CD4-positive, CD25-positive, alpha-beta regulatory T cell (primary cell): ENCODE measurements at regions not wholly inside any gene's neighbourhood (a gene's known extent, or its start where the extent isn't known, plus 50 kb on each side); places are given as distances from the start of the nearest gene placed in this dataset.

ENCODE experiments used
- ATAC-seq, 2 donors: fragments of 150-1000 bp; cut with Tn5 transposase; one replicate each; pipeline ENCODE4 v1.10.0; 2021; ENCODE audit warnings: low read depth in 2 of 2, moderate number of reproducible peaks in 2 of 2, moderate library complexity in 1 of 2
- DNase-seq, 3 donors: peaks; one replicate each; pipeline versions ENCODE4 v3.0.0 to v3.0.0-alpha.2; 2012 to 2022; ENCODE audit warnings: mixed read lengths in 1 of 3
- H3K27ac ChIP-seq: one replicate; pipeline ENCODE4 v1.7.0; 2013; ENCODE audit warnings: mild to moderate bottlenecking, low read length; ENCODE audit not compliant: insufficient read depth, poor library complexity, severe bottlenecking
- H3K27me3 ChIP-seq: one replicate; pipeline ENCODE4 v1.7.0; 2013; ENCODE audit warnings: low read length; ENCODE audit not compliant: control insufficient read depth, insufficient read depth
- H3K36me3 ChIP-seq: one replicate; pipeline ENCODE4 v1.7.0; 2013; ENCODE audit warnings: mild to moderate bottlenecking, low read length, moderate library complexity; ENCODE audit not compliant: control insufficient read depth, insufficient read depth
- H3K4me1 ChIP-seq: 2 replicates; pipeline ENCODE4 v1.7.0; 2013; ENCODE audit warnings: mild to moderate bottlenecking, low read length; ENCODE audit not compliant: insufficient read depth, control insufficient read depth, poor library complexity, severe bottlenecking
- H3K4me3 ChIP-seq: one replicate; pipeline ENCODE4 v1.7.0; 2013; ENCODE audit warnings: low read depth, mild to moderate bottlenecking, low read length, moderate library complexity
- H3K9me3 ChIP-seq, 2 experiments: 1 replicate in 1 of 2; 2 replicates in 1 of 2; pipeline ENCODE4 v1.7.0; 2013; ENCODE audit warnings: low read length in 2 of 2, mild to moderate bottlenecking in 1 of 2, moderate library complexity in 1 of 2; ENCODE audit not compliant: control insufficient read depth in 2 of 2
- H3K27ac Mint-ChIP-seq, 3 donors: one replicate each; pipeline ENCODE4 v1.8.0; 2020 to 2022; ENCODE audit warnings: mild to moderate bottlenecking in 3 of 3, mixed read lengths in 3 of 3, moderate library complexity in 2 of 3
- H3K27me3 Mint-ChIP-seq: one replicate; pipeline ENCODE4 v1.8.0; 2022; ENCODE audit warnings: mild to moderate bottlenecking, mixed read lengths
- H3K36me3 Mint-ChIP-seq: one replicate; pipeline ENCODE4 v1.8.0; 2020; ENCODE audit warnings: mixed read lengths
- H3K4me1 Mint-ChIP-seq, 4 donors: one replicate each; pipeline ENCODE4 v1.8.0; 2020 to 2022; ENCODE audit warnings: mixed read lengths in 4 of 4, mild to moderate bottlenecking in 1 of 4
- H3K4me3 Mint-ChIP-seq, 4 donors: one replicate each; pipeline ENCODE4 v1.8.0; 2020 to 2022; ENCODE audit warnings: mild to moderate bottlenecking in 4 of 4, mixed read lengths in 4 of 4, moderate library complexity in 3 of 4
- H3K9me3 Mint-ChIP-seq, 7 donors: one replicate each; pipeline ENCODE4 v1.8.0; 2020 to 2022; ENCODE audit warnings: mixed read lengths in 7 of 7, mild to moderate bottlenecking in 3 of 7, moderate library complexity in 2 of 7

DNA sequence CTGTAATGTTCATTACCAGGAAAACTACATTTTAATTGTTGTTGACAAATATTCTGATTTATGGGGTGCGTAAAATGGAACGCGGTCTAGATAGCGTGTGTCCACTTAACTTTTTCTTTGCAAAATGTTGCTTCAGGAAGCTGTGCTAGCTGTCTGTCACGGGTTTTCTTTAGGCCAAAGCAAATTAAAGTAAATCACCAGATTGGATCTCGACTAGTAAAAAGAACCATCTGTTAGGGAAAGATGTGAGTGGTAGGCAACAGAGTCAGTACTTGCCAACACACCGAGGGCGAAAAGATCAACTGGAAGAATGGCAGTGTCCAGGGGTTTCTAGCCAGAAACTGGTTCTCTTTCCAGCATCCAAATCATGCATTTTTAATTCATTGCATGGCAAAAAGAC lies 404.9 kb upstream of the TMPO start:
- no peaks in the 10 kb centered on the region for H3K9me3 ChIP-seq
- H3K27me3 ChIP-seq = no peaks in the 10 kb centered on the region
- no peaks in the 10 kb centered on the region for H3K4me1 ChIP-seq
- ATAC-seq (no peak), DNase-seq (no peak)
- H3K4me3 ChIP-seq = no peak overlapping the region
- Mint-ChIP-seq H3K36me3 (no peaks in the 10 kb centered on the region), H3K4me3 (no peak overlapping the region), H3K27ac (no peak overlapping the region), H3K9me3 (no peaks in the 10 kb centered on the region), H3K27me3 (no peaks in the 10 kb centered on the region), H3K4me1 (no peaks in the 10 kb centered on the region)
- H3K36me3 ChIP-seq = no peaks in the 10 kb centered on the region
- H3K27ac ChIP-seq = no peak overlapping the region

- Mint-ChIP-seq H3K27ac (no peak overlapping the region), H3K4me1 (no peaks in the 10 kb centered on the region), H3K4me3 (no peak overlapping the region), H3K9me3 (no peaks in the 10 kb centered on the region), H3K36me3 (no peaks in the 10 kb centered on the region), H3K27me3 (no peaks in the 10 kb centered on the region)
- H3K4me1 ChIP-seq = no peaks in the 10 kb centered on the region
- no peak overlapping the region for H3K4me3 ChIP-seq
- H3K36me3 ChIP-seq = no peaks in the 10 kb centered on the region
- H3K27me3 ChIP-seq = no peaks in the 10 kb centered on the region
- DNase-seq (no peak), ATAC-seq (no peak)
- no peak overlapping the region for H3K27ac ChIP-seq
- H3K9me3 ChIP-seq = no peaks in the 10 kb centered on the region
These were observed 401.8 kb upstream of the TMPO start for GRCh38 chr12:98113548-98113947.

DNA sequence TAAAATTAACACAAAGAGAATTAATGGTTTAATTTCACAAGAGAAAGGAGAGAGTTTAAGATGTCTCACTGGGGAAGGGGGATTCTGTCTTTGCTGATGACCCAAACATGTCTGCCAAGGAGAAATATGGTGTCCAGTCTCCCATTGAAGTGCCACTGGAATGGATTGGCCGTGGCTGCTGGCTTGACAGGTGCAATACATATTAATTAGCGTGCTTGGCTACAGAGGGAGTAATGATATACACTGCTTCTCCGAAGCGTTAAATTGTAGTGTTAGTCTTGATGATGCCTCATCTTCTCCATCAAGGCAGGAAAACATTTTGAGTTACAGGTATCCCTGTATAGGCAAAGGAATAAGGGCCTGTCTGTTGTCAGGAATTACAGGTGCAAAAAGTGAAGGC lies 393.4 kb upstream of the TMPO start:
- Histone ChIP-seq H3K4me3 (no peak overlapping the region), H3K4me1 (no peaks in the 10 kb centered on the region), H3K36me3 (no peaks in the 10 kb centered on the region), H3K27me3 (no peaks in the 10 kb centered on the region), H3K27ac (no peak overlapping the region), H3K9me3 (no peaks in the 10 kb centered on the region)
- Mint-ChIP-seq H3K36me3 (no peaks in the 10 kb centered on the region), H3K4me3 (no peak overlapping the region), H3K27me3 (no peaks in the 10 kb centered on the region), H3K4me1 (no peaks in the 10 kb centered on the region), H3K27ac (no peak overlapping the region), H3K9me3 (peaks cover 0 to 5% (median 0%) of the 10 kb centered on the region in 7 donors)
- ATAC-seq (no peak), DNase-seq (no peak)

DNA sequence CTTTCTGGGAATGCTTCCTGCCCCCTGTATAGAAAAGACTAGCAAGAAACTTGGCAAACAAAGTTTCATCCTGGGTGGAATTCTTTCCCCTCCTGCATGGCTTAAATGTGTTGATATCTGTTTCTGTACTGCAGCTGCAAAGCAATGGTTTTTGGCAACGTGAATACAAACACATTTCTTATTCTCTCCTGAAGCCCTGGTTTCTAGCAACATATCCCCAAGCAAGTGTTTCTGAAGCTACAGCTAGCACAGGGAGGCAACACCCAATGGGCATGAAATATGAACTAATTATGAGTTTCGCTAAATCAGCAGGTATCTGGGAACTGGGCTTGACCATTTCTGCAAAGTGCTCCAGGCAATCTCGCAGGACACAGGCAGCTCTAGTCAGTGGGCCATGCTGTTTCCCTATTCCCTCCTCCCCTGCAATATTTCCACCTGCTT lies 392.3 kb upstream of the TMPO start:
- no peaks in the 10 kb centered on the region for H3K36me3 ChIP-seq
- H3K4me1 ChIP-seq = no peaks in the 10 kb centered on the region
- no peaks in the 10 kb centered on the region for H3K9me3 ChIP-seq
- Mint-ChIP-seq H3K9me3 (peaks cover 0 to 5% (median 0%) of the 10 kb centered on the region in 7 donors), H3K36me3 (no peaks in the 10 kb centered on the region), H3K4me3 (no peak overlapping the region), H3K4me1 (no peaks in the 10 kb centered on the region), H3K27ac (no peak overlapping the region), H3K27me3 (no peaks in the 10 kb centered on the region)
- ATAC-seq = no peak
- DNase-seq = no peak
- H3K27me3 ChIP-seq = no peaks in the 10 kb centered on the region
- no peak overlapping the region for H3K4me3 ChIP-seq
- no peak overlapping the region for H3K27ac ChIP-seq

DNA sequence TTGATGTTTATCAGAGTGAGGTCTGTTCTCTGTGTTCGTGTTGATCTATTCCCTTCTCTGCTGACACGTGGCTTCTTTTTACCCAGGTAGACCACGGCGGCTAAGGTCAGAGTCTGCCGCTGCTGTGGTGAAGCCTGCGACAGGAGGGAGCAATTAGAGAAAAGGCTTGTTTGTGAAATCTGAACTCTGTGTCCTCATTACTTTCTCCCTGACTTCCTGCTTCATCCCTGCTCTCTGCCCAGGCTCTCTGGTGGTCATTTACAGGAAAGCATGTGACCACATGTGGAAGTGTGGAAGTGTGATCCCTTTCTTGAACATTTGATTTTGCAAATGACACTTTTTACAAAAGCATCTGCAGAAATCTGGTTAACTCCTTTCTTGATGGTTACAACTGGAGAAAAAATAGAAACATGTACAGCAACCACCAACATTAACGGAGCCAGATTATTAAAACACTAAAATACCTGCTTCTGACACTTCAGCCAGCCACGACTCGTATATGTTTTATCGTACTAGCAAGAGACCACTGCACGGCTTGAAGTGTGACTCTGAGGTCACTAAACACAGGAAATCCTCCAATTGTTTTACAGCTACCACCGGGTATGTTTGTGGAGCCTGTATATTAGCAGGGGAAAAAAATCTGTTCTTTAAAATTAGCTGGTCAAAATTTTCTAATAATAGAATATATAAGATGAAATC lies 388.6 kb upstream of the TMPO start:
- Histone ChIP-seq H3K4me1 (no peaks in the 10 kb centered on the region), H3K9me3 (no peaks in the 10 kb centered on the region), H3K36me3 (no peaks in the 10 kb centered on the region), H3K27ac (no peak overlapping the region), H3K27me3 (no peaks in the 10 kb centered on the region), H3K4me3 (no peak overlapping the region)
- Mint-ChIP-seq H3K4me3 (no peak overlapping the region), H3K27ac (no peak overlapping the region), H3K36me3 (no peaks in the 10 kb centered on the region), H3K9me3 (peaks cover 0 to 8% (median 0%) of the 10 kb centered on the region in 7 donors), H3K27me3 (no peaks in the 10 kb centered on the region), H3K4me1 (no peaks in the 10 kb centered on the region)
- ATAC-seq = no peak
- DNase-seq = no peak

GRCh38 chr12:98127336-98127679 lies 388.1 kb upstream of the TMPO start:
- no peak overlapping the region for H3K27ac ChIP-seq
- Mint-ChIP-seq H3K36me3 (no peaks in the 10 kb centered on the region), H3K4me1 (no peaks in the 10 kb centered on the region), H3K9me3 (peaks cover 0 to 9% (median 0%) of the 10 kb centered on the region in 7 donors), H3K27ac (no peak overlapping the region), H3K27me3 (no peaks in the 10 kb centered on the region), H3K4me3 (no peak overlapping the region)
- no peaks in the 10 kb centered on the region for H3K4me1 ChIP-seq
- DNase-seq (no peak), ATAC-seq (no peak)
- no peak overlapping the region for H3K4me3 ChIP-seq
- no peaks in the 10 kb centered on the region for H3K36me3 ChIP-seq
- no peaks in the 10 kb centered on the region for H3K9me3 ChIP-seq
- no peaks in the 10 kb centered on the region for H3K27me3 ChIP-seq

DNA sequence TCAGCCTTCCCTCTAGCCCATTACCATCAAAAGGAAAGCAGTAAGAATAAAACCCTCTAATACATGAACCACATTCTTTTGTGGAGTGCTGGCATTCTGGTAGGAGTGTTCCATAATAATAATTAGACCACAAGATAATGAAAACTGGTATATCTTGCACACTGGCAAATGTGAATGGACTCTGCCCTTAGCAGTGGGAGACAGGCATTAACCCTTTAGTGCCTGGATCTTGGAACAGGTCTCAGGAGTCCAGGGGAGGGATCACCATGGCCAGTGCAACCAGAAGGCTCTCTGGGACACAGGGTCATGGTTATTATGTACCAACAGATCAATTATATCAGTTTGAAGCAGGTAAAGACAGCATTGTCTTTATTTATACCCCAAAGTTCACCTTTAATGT lies 387.5 kb upstream of the TMPO start:
- H3K36me3 Mint-ChIP-seq = no peaks in the 10 kb centered on the region
- H3K4me1 Mint-ChIP-seq = no peaks in the 10 kb centered on the region
- peaks cover 0 to 9% (median 0%) of the 10 kb centered on the region in 7 donors for H3K9me3 Mint-ChIP-seq
- H3K4me1 ChIP-seq = no peaks in the 10 kb centered on the region
- no peak overlapping the region for H3K27ac Mint-ChIP-seq
- H3K4me3 Mint-ChIP-seq = no peak overlapping the region
- H3K27me3 Mint-ChIP-seq = no peaks in the 10 kb centered on the region
- H3K27ac ChIP-seq = no peak overlapping the region
- ATAC-seq = no peak
- H3K4me3 ChIP-seq = no peak overlapping the region
- H3K9me3 ChIP-seq = no peaks in the 10 kb centered on the region
- no peaks in the 10 kb centered on the region for H3K27me3 ChIP-seq
- no peaks in the 10 kb centered on the region for H3K36me3 ChIP-seq
- DNase-seq = no peak

- no peak overlapping the region for H3K27ac Mint-ChIP-seq
- no peak for DNase-seq
- Histone ChIP-seq H3K4me3 (no peak overlapping the region), H3K27ac (no peak overlapping the region), H3K36me3 (no peaks in the 10 kb centered on the region), H3K27me3 (no peaks in the 10 kb centered on the region), H3K4me1 (no peaks in the 10 kb centered on the region), H3K9me3 (no peaks in the 10 kb centered on the region)
- no peaks in the 10 kb centered on the region for H3K27me3 Mint-ChIP-seq
- no peak overlapping the region for H3K4me3 Mint-ChIP-seq
- no peak for ATAC-seq
- H3K4me1 Mint-ChIP-seq = no peaks in the 10 kb centered on the region
- H3K9me3 Mint-ChIP-seq = peaks cover 0 to 5% (median 0%) of the 10 kb centered on the region in 7 donors
- H3K36me3 Mint-ChIP-seq = no peaks in the 10 kb centered on the region
These were observed 378.8 kb upstream of the TMPO start for GRCh38 chr12:98136544-98136943.
